NCI-H1436 (cell line): ENCODE measurements at regions not wholly inside any gene's neighbourhood (a gene's known extent, or its start where the extent isn't known, plus 50 kb on each side); places are given as distances from the start of the nearest gene placed in this dataset.

Source experiments
- DNase-seq: peaks from one replicate; lab custom pipeline; 2025; lab: John Stamatoyannopoulos, UW

DNA sequence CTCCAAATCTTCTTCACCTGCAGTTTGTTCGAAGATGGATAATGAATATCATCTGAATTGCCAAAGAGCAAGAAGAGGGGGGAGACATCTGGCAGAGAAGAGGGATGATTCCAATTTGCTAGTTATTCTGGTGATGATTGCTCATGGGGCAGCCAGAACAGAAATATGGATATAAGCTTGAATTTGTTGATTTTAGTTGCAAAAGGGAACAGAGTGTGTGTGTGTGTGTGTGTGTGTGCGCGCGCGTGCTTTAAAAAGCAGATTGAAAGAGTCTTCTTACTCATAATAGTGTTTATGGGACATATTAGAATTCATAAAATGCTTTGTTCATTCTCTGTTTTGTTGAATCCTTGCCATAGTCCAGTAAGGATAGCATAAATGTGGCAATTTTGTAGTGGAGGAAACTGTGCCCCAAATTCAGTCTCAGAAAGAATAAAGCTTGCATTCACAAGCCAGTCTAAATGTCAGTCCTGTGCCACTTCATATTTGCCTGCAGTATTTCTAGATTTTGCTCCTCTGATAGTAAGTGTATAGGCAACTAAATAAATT, 436.3 kb upstream of the KLF4 start:
- no peak for DNase-seq

DNA sequence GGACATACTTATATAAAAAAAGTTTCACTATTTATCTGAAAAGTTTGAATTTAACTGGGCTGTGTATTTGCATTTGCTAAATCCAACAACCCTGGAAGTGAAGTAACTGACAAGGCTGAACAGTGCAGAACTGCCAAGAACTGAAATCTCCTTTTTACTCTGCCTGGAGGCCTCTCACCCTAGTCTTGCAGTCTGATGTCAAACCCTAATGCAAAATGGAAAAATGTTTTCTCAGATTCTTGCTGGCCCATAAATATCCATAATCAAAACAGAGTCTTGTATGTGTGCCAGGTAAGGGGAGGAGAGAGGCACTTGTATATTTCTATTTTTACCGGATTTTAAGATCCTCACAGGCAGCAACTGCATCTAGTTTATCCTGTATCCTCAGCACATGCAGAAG, 432.7 kb upstream of the KLF4 start:
- DNase-seq: no peak

DNA sequence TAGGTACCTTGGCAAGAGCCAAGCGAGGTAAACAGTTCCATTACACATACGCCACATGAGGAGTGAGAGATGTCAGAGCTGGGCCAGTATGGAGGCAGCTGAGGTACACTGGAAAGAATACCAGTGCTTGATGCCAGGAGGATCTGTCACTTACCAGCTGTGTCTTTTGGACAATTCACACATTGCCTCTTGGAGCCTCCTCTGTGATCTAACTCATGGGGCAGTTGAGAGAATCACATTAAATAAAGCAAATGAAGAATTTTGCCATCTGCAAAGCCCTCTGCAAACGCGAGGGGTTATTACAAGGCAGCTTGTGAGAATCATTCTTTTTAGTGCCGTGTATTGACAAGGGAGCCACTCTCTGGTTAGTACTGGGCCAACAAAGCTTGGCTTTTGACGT, 429.7 kb upstream of the KLF4 start:
- no peak for DNase-seq

GRCh38 chr9:107918749-107919148, 429.2 kb upstream of the KLF4 start:
- DNase-seq: no peak

DNA sequence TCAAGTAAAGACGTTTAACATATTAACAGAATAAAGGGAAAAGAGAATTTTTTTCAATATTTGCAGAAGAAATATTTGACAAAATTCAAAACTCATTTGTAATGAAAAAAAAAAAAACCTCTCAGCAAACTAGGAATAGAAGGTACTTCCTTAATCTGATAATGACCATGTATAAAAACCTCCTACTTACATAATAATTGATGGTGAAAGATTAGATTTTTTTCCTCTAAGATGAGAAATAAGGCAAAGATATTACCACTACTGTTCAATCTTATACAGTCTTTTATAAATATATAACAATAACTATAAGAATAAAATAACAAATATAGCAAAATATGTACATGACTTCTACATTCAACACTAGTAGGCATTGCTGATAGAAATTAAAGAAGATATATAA, 424.6 kb upstream of the KLF4 start:
- DNase-seq: no peak

DNA sequence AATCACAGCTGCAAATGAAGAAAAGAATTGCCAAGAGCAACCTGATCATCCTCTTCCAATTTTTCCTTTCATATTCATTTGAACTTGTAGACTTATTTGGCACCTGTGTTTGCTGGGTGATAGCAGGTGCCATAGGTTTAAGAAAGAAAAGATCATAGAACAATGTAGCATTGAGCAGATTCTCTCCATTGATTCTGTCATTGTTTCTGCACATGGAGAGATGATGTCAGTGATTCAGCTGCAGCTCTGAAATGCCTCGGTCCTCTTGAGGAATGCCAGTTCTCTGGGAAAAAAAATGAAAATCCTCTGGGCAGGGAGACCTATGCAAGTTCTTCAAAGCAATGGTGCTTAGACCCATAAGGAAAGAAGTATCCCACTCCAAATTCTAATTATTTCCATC, 418.1 kb upstream of the KLF4 start:
- no peak for DNase-seq

- DNase-seq: no peak
These were observed 417.7 kb upstream of the KLF4 start for GRCh38 chr9:107907255-107907654.

- no peak for DNase-seq
These were observed 416.5 kb upstream of the KLF4 start for GRCh38 chr9:107906074-107906473.

DNA sequence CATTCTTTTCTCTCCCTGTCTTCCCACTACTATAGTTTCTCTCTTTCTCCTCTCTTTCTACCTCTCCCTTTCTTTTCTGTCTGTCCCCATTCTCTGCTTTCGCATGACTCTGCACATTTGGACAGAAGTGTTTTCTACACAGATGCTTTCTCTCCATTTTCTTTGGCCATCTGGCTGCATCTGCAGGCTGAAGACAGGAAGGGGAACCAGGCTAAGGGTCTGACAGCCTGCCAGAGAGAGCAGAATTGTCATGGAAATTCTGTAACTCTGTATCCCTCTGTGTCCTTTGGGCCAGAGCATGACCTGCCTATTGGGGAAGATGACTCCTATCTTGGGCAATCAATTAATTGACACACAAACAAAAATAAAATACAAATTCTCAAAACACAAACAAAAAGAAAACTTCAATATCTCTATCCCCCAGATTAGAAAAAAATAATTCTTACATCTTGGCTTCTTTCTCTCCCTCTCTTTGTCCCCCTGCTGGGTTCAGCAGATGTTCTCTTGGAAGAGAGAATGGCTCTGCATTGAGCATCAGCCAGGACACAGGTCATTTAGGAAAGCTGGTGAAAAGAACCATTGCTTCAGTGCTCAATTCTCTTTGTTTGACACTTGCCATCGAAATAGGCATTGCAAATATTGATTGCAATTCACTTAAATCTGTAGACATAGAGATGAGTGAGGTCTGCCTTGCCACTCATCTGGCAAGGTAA, 415.9 kb upstream of the KLF4 start:
- no peak for DNase-seq

DNA sequence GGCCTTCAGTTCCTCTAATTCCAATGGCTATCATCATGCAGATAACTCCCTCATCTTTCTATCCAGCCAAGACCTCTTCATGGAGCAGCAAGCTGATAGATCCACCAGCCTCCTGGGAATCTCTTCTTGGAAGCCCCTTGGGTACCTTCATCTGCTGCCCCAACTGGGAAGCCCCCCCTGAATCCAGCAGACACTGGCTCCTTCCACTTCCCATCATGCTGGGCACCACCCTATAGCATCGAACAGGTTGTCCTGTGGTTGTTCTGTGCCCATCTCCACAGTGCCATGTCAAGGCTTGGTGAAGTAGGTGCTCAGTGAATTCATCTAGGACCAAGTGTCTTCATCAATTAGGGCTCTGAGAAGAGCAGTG, 410.4 kb upstream of the KLF4 start:
- DNase-seq: no peak

DNA sequence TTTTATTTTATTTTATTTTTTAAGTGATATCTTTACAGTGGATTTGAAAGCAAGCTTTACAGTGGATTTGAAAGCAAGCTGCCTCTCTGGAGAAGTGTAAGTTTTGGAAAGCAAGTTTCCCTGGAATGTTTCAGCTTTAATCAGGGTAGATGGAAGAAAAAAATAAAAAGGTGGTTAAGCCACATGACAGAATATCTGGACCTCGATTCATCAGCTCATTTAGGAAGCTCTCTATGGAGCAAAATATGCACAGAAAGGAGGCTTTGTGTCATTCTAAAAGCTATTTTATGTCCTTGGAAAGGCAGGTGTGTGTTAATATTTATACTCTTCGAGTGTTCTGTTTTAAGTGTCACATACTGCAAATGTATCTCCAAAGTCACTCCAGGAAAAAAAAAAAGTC, 409.2 kb upstream of the KLF4 start:
- DNase-seq: no peak

GRCh38 chr9:107896544-107896943, 407.0 kb upstream of the KLF4 start:
- DNase-seq: no peak

- DNase-seq: no peak
These were observed 406.0 kb upstream of the KLF4 start for GRCh38 chr9:107895501-107896001.

- no peak for DNase-seq
These were observed 405.1 kb upstream of the KLF4 start for GRCh38 chr9:107894572-107895261.

GRCh38 chr9:107890921-107891465, 401.4 kb upstream of the KLF4 start:
- DNase-seq: no peak

GRCh38 chr9:107888773-107889227, 399.2 kb upstream of the KLF4 start:
- DNase-seq: no peak

DNA sequence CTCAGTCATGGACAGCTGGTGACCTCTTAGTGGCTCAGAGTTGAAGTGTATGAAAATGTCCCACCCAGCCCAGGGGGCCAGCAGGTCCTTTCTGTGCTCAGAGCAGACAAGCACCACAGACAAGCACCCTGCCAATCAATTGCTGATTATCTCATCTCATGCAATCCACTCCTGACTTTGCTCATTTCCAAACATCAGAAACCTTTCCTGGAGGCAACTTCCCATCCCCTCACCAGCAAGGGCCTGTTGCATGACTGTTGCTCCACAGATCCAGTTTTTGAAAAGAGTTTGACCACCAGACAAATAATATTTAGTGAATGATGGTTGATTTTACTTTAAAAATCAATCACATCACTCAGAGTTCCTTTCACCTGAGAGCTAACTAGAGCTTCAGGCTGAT, 397.3 kb upstream of the KLF4 start:
- no peak for DNase-seq

DNA sequence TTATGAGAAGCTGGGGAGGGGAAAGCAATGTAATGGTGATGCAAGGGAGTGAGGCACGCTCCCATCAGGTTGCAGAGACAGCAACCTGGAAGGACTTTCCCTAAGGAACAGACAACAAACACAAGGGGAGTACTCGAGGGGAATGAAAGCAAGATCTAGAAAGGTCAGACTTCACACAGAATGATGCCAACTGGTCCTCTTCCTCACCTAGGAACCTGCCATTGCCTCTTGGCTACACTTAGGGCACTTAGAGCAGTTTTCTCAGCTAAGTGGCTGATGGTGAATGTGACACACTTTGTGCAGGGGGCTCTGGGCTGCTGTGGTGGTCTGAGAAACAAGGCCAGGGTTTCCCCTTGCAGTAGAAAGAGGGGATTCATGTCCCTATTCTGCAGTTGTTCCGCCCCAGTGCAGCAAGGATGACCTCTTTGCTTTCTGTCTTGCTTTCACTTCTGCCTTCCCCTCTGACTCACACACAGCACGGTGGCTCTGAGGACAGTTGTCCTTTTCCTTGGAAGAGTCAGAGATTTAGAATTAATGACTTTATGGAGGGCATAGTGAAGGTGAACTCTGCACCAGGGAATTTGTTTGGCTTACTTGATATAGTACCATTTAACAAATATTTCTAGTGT, 394.0 kb upstream of the KLF4 start:
- no peak for DNase-seq

DNA sequence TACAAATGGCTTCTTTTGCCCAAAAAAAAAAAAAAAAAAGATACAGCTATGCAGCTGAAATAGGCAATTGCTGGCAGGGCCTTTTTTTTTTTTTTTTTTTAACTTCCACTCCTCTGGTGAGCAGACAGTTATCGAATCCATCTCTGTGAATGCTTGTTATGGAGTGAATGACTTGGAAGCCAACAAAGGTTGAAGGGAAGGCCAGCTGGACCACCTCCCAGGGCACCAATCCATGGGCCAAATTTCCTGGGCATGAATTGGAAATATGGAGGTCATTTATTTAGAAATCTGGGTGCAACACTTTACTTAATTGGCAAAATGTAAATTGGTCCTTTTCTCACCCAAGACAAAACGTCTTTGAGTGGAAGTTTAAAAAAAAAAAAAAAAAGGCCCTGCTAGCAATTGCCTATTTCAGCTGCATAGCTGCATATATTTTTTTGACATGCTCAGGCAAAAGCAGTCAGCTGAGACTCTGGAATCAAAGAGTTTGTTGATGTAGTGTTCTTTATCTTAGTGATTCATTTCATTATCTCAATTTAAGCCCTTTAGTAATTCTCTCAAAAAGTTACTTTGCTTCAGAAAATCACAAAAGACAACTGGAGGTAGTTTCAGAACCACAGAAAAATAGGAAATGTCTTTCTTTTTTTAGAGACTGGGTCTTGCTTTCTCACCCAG, 392.2 kb upstream of the KLF4 start:
- DNase-seq: no peak

DNA sequence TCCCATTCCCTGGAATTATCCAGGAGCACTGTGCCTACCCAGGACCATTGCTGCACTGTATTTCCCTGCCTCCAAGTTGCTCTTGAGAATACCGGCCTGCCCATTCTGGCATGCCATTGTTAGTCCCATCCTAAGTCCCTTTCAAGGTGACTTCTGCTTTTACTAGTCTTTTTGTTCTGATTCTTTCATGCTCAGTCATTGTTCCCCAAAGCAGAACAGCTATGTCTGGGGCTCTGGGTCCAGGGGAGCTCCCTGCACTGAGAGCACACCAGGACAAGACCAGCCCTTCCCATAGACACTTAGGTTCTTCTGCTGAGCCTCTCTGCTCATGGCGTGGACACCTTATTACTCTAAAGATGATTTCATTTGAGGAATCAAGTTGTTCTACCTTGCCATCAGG, 388.9 kb upstream of the KLF4 start:
- DNase-seq: no peak

DNA sequence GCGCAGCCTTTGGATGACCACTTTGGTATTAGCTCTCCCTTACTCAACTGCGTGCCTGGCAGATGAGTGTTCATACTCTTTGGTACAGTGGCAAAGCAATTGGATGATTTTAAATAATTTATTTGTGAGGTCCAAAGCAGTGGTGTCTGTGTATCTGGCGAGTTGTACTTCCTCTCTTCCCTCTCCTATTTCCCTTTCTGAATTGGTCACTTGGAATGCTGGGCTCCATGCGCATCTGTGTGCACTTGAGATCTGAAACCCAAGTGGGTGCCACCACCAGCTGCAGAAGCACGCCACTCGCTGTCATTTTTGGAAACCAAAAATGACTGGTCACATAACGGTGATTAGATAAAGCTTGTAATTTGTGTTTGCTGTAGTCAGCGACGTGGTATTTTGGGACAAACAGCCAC, 386.0 kb upstream of the KLF4 start:
- no peak for DNase-seq
